HepG2 (cell line): ENCODE measurements at regions not wholly inside any gene's neighbourhood (a gene's known extent, or its start where the extent isn't known, plus 50 kb on each side); places are given as distances from the start of the nearest gene placed in this dataset.

Source experiments
- ATAC-seq: fragments of 200-7000 bp; cut with Tn5 transposase; 3 replicates; pipeline ENCODE4 v1.9.1; 2020; ENCODE audit warnings: mild to moderate bottlenecking, moderate library complexity
- BruUV-seq: library from RNA; stranded (reverse); fragments of 400-500 nt; replicated peaks from 2 replicates; lab custom pipeline; 2021; lab: Mats Ljungman, UMichigan
- CTCF ChIA-PET: fragments of 300-600 bp; formaldehyde crosslinking; extraction: SDS; loops from one replicate; lab custom pipeline; 2021; ENCODE audit warnings: low total read pairs, inconsistent platforms, low intra/inter-chr PET ratio; lab: Yijun Ruan, JAX
- POLR2A ChIA-PET: fragments of 350-600 bp; sonication (Branson Sonifier 250); formaldehyde crosslinking; loops from one replicate; lab custom pipeline; 2020; ENCODE audit warnings: antibody characterized with exemption, inconsistent platforms; lab: Yijun Ruan, JAX
- DNase-seq: peaks from one replicate; pipeline ENCODE4 v3.0.0-alpha.2; 2015; ENCODE audit warnings: low spot score
- FAIRE-seq: peaks from 3 replicates; lab custom pipeline; 2011; peaks lifted over from hg19 to GRCh38; lab: Jason Lieb, UNC
- H2AFZ ChIP-seq: one replicate; pipeline ENCODE4 v1.6.1; 2011; ENCODE audit warnings: low read length, inconsistent platforms
- H3K27ac ChIP-seq: fragments of 300-600 bp; 3 replicates; pipeline ENCODE4 v1.8.0; 2011; ENCODE audit warnings: mixed run types, mild to moderate bottlenecking, mixed read lengths, low read length, inconsistent platforms; ENCODE audit not compliant: insufficient read depth; ENCODE audit errors: extremely low read length
- H3K27me3 ChIP-seq, 2 experiments: fragments of 200-600 bp in 1 of 2; 2 replicates in 1 of 2; 3 replicates in 1 of 2; pipeline versions ENCODE4 v1.6.0 to v1.8.0; 2011; ENCODE audit warnings: low read length in 2 of 2, mild to moderate bottlenecking in 2 of 2, moderate library complexity in 2 of 2, inconsistent platforms in 1 of 2; ENCODE audit not compliant: insufficient read depth in 2 of 2, control insufficient read depth in 1 of 2
- H3K36me3 ChIP-seq, 2 experiments: fragments of 200-600 bp in 1 of 2; replicated peaks in 1 of 2; 2 replicates in 1 of 2; 3 replicates in 1 of 2; pipeline versions ENCODE4 v1.5.1 to v1.8.0; 2011; ENCODE audit warnings: low read length in 2 of 2, inconsistent platforms in 1 of 2; ENCODE audit not compliant: insufficient read depth in 2 of 2, control insufficient read depth in 1 of 2
- H3K4me1 ChIP-seq: 2 replicates; pipeline ENCODE4 v1.5.1; 2012; ENCODE audit warnings: low read length, inconsistent platforms; ENCODE audit not compliant: insufficient read depth
- H3K4me2 ChIP-seq: 2 replicates; pipeline ENCODE4 v1.6.0; 2011; ENCODE audit warnings: low read depth, low read length, inconsistent platforms
- H3K4me3 ChIP-seq, 3 experiments: fragments of 200-600 bp in 1 of 3; sonication (generic), shearing (Covaris generic) in 1 of 3; replicated peaks in 1 of 3; 2 replicates each; pipeline ENCODE4 v1.5.1; 2011 to 2016; ENCODE audit warnings: low read length in 3 of 3, inconsistent platforms in 2 of 3, low read depth in 2 of 3, mild to moderate bottlenecking in 2 of 3, control low read depth in 1 of 3, mixed read lengths in 1 of 3; ENCODE audit not compliant: insufficient read depth in 1 of 3
- H3K79me2 ChIP-seq: one replicate; pipeline ENCODE4 v1.6.1; 2011; ENCODE audit warnings: low read length, inconsistent platforms; ENCODE audit not compliant: insufficient read depth
- H3K9ac ChIP-seq: 2 replicates; pipeline ENCODE4 v1.6.0; 2011; ENCODE audit warnings: mild to moderate bottlenecking, low read depth, low read length, inconsistent platforms; ENCODE audit not compliant: insufficient read depth
- H3K9me3 ChIP-seq: 2 replicates; pipeline ENCODE4 v1.5.1; 2012; ENCODE audit warnings: mild to moderate bottlenecking, low read length
- H4K20me1 ChIP-seq: 2 replicates; pipeline ENCODE4 v1.6.0; 2011; ENCODE audit warnings: inconsistent platforms, mild to moderate bottlenecking, low read length, moderate library complexity; ENCODE audit not compliant: insufficient read depth
- NAIF1 ChIP-seq: sonication (generic); formaldehyde crosslinking; IDR thresholded peaks from 2 replicates; pipeline ENCODE4 v1.5.0; 2020; ENCODE audit warnings: mild to moderate bottlenecking, missing genetic modification reagents, borderline replicate concordance
- RAD21 ChIP-seq: fragments of 450-650 bp; formaldehyde crosslinking; IDR thresholded peaks from 2 replicates; pipeline ENCODE4 v1.5.0; 2020; ENCODE audit warnings: mild to moderate bottlenecking
- ZFP36L2 ChIP-seq: sonication (generic); formaldehyde crosslinking; IDR thresholded peaks from 2 replicates; pipeline ENCODE4 v1.4.0; 2020; ENCODE audit warnings: missing genetic modification reagents
- ZNF12 ChIP-seq: sonication (generic); formaldehyde crosslinking; IDR thresholded peaks from 2 replicates; pipeline ENCODE4 v1.5.0; 2020; ENCODE audit warnings: missing genetic modification reagents
- ZNF501 ChIP-seq: sonication (generic); formaldehyde crosslinking; IDR thresholded peaks from 2 replicates; pipeline ENCODE4 v1.5.1; 2020; ENCODE audit warnings: mild to moderate bottlenecking, moderate library complexity, missing genetic modification reagents
- ZNF670 ChIP-seq: sonication (generic); formaldehyde crosslinking; IDR thresholded peaks from 2 replicates; pipeline ENCODE4 v1.8.0; 2022; ENCODE audit warnings: mild to moderate bottlenecking, missing genetic modification reagents, borderline replicate concordance
- WGBS: methylation state at CpG from one replicate; pipeline ENCODE4 v1.1.6; 2017; ENCODE audit warnings: low lambda C conversion rate; 5-methylcytosine and 5-hydroxymethylcytosine counted together
- in situ Hi-C: cut with HindIII; loops from 2 replicates; pipeline ENCODE4 v1.10.0; 2017; ENCODE audit warnings: low pct_unique_long_range_greater_than_20kb; ENCODE audit not compliant: extremely low pct_ligation_motif_present
- intact Hi-C: fragments of 100-400 bp; cut with micrococcal nuclease; formaldehyde crosslinking; loops from one replicate; pipeline ENCODE4 v1.10.0; 2022; ENCODE audit not compliant: unreplicated experiment
- TF ChIP-seq, protein P1 (sequence below): sonication (generic); formaldehyde crosslinking; IDR thresholded peaks from 2 replicates; pipeline ENCODE4 v1.4.0; 2020; ENCODE audit warnings: missing genetic modification reagents, borderline replicate concordance
- TF ChIP-seq, protein P2 (sequence below): sonication (generic); formaldehyde crosslinking; IDR thresholded peaks from 2 replicates; pipeline ENCODE4 v1.4.0; 2020; ENCODE audit warnings: low read depth, mild to moderate bottlenecking, missing genetic modification reagents

DNA sequence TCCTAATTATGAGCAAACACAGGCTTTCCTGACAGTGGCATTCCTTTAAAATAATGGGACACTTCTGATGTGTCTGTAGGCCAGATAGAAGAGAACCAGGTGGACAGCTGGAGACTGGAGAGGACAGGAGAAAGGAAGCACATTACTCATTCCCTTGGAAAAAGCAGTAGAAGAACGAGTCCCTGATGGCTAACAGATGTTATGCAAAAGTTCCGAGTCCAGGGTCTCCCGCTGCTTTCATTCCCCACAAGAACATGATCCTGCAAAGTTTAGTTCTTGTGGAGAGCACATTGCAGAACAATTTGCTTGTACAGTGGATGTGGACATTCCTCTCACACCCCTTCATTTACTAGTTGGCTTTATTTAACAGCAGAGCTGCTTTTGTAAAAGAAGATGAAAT lies 137.6 kb downstream of the GPAM start:
- Histone ChIP-seq H3K27ac (no peak overlapping the region), H3K79me2 (no peaks in the 10 kb centered on the region), H4K20me1 (no peaks in the 10 kb centered on the region), H3K36me3 (no peaks in the 10 kb centered on the region), H3K27me3 (no peaks in the 10 kb centered on the region), H3K4me3 (no peak overlapping the region), H2AFZ (no peak overlapping the region), H3K9ac (no peak overlapping the region), H3K4me2 (no peak overlapping the region), H3K9me3 (no peaks in the 10 kb centered on the region), H3K4me1 (no peaks in the 10 kb centered on the region)
- ChIA-PET POLR2A (no interaction called here), CTCF (no interaction called here)
- intact Hi-C loops (no loop called here), in situ Hi-C loops (no loop called here)
- ATAC-seq (no peak), DNase-seq (no peak), FAIRE-seq (no peak)
- TF ChIP-seq ZNF501 (no peak), ZNF670 (CRISPR knock-in tag) (no peak), ZNF12 (CRISPR knock-in tag) (no peak), RAD21 (CRISPR knock-in tag) (no peak), NAIF1 (no peak), ZFP36L2 (CRISPR knock-in tag) (no peak)
- TF ChIP-seq, protein P1, sequence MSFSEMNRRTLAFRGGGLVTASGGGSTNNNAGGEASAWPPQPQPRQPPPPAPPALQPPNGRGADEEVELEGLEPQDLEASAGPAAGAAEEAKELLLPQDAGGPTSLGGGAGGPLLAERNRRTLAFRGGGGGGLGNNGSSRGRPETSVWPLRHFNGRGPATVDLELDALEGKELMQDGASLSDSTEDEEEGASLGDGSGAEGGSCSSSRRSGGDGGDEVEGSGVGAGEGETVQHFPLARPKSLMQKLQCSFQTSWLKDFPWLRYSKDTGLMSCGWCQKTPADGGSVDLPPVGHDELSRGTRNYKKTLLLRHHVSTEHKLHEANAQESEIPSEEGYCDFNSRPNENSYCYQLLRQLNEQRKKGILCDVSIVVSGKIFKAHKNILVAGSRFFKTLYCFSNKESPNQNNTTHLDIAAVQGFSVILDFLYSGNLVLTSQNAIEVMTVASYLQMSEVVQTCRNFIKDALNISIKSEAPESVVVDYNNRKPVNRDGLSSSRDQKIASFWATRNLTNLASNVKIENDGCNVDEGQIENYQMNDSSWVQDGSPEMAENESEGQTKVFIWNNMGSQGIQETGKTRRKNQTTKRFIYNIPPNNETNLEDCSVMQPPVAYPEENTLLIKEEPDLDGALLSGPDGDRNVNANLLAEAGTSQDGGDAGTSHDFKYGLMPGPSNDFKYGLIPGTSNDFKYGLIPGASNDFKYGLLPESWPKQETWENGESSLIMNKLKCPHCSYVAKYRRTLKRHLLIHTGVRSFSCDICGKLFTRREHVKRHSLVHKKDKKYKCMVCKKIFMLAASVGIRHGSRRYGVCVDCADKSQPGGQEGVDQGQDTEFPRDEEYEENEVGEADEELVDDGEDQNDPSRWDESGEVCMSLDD: no peak
- TF ChIP-seq, protein P2, sequence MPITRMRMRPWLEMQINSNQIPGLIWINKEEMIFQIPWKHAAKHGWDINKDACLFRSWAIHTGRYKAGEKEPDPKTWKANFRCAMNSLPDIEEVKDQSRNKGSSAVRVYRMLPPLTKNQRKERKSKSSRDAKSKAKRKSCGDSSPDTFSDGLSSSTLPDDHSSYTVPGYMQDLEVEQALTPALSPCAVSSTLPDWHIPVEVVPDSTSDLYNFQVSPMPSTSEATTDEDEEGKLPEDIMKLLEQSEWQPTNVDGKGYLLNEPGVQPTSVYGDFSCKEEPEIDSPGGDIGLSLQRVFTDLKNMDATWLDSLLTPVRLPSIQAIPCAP: no peak
- WGBS: 46% methylated on average over 3 of the region's 3 CpGs
- no TSS peak for BruUV-seq
